GM19372 (cell line): ENCODE measurements at regions not wholly inside any gene's neighbourhood (a gene's known extent, or its start where the extent isn't known, plus 50 kb on each side); places are given as distances from the start of the nearest gene placed in this dataset.
"Not testable (repeated sequence)": the region's sequence is repeated elsewhere in the genome, so short reads cannot be mapped to it uniquely, and the experiment has no call there.

ENCODE experiments used
- ATAC-seq: cut with Tn5 transposase; IDR thresholded peaks from one replicate; pipeline ENCODE4 v1.9.1; 2021; ENCODE audit warnings: mild to moderate bottlenecking, low read depth, moderate library complexity; ENCODE audit not compliant: unreplicated experiment

- no peak for ATAC-seq
These were observed 601.5 kb upstream of the SOX9 start for GRCh38 chr17:71519285-71519684.

GRCh38 chr17:71521724-71522123, 599.1 kb upstream of the SOX9 start:
- ATAC-seq = no peak

- ATAC-seq = no peak
These were observed 598.4 kb upstream of the SOX9 start for GRCh38 chr17:71522383-71522782.

GRCh38 chr17:71527311-71527710, 593.5 kb upstream of the SOX9 start:
- no peak for ATAC-seq

- ATAC-seq = no peak
These were observed 592.6 kb upstream of the SOX9 start for GRCh38 chr17:71528210-71528609.

GRCh38 chr17:71530248-71530647, 590.6 kb upstream of the SOX9 start:
- ATAC-seq = no peak

GRCh38 chr17:71535321-71535720, 585.5 kb upstream of the SOX9 start:
- ATAC-seq = no peak

GRCh38 chr17:71546419-71546818, 574.4 kb upstream of the SOX9 start:
- ATAC-seq = no peak

- no peak for ATAC-seq
These were observed 572.9 kb upstream of the SOX9 start for GRCh38 chr17:71547904-71548303.

GRCh38 chr17:71548540-71549190, 572.2 kb upstream of the SOX9 start:
- ATAC-seq = no peak

GRCh38 chr17:71550675-71551074, 570.1 kb upstream of the SOX9 start:
- ATAC-seq = no peak

- no peak for ATAC-seq
These were observed 567.4 kb upstream of the SOX9 start for GRCh38 chr17:71553381-71553780.

GRCh38 chr17:71558901-71559300, 561.9 kb upstream of the SOX9 start:
- ATAC-seq = no peak

- ATAC-seq = no peak
These were observed 548.5 kb upstream of the SOX9 start for GRCh38 chr17:71572343-71572742.

GRCh38 chr17:71578446-71578845, 542.4 kb upstream of the SOX9 start:
- no peak for ATAC-seq

GRCh38 chr17:71580220-71580619, 540.6 kb upstream of the SOX9 start:
- ATAC-seq = no peak

GRCh38 chr17:71585540-71585939, 535.3 kb upstream of the SOX9 start:
- no peak for ATAC-seq

GRCh38 chr17:71592431-71592830, 528.4 kb upstream of the SOX9 start:
- no peak for ATAC-seq

GRCh38 chr17:71593078-71593477, 527.7 kb upstream of the SOX9 start:
- ATAC-seq = no peak

GRCh38 chr17:71599583-71599982, 521.2 kb upstream of the SOX9 start:
- ATAC-seq = not testable (repeated sequence)

GRCh38 chr17:71600137-71600789, 520.6 kb upstream of the SOX9 start:
- ATAC-seq = no peak

GRCh38 chr17:71601894-71602504, 518.8 kb upstream of the SOX9 start:
- no peak for ATAC-seq
